Transverse colon (tissue), 4 donors: ENCODE measurements at regions not wholly inside any gene's neighbourhood (a gene's known extent, or its start where the extent isn't known, plus 50 kb on each side); places are given as distances from the start of the nearest gene placed in this dataset.

Experiments
- DNase-seq: peaks from one replicate; pipeline ENCODE4 v3.0.0-alpha.2; 2019
- H3K27ac ChIP-seq, 4 donors: fragments of 200-600 bp; sonication (generic); 2 replicates each; pipeline ENCODE4 v1.5.1; 2016 to 2018; ENCODE audit warnings: inconsistent platforms in 4 of 4
- H3K27me3 ChIP-seq: fragments of 200-600 bp; sonication (generic); 2 replicates; pipeline ENCODE4 v1.5.1; 2017; ENCODE audit warnings: inconsistent platforms
- H3K36me3 ChIP-seq, 4 donors: fragments of 200-600 bp; sonication (generic); 2 replicates each; pipeline ENCODE4 v1.5.1; 2017 to 2019; ENCODE audit warnings: inconsistent platforms in 4 of 4
- H3K4me1 ChIP-seq, 4 donors: fragments of 200-600 bp; sonication (generic); 2 replicates each; pipeline ENCODE4 v1.5.1; 2017 to 2020; ENCODE audit warnings: inconsistent platforms in 4 of 4
- H3K4me3 ChIP-seq, 4 donors: fragments of 200-600 bp; sonication (generic); 1 replicate in 1 of 4; 2 replicates in 3 of 4; pipeline versions ENCODE4 v1.5.1 to v1.6.1; 2017 to 2019; ENCODE audit warnings: inconsistent platforms in 4 of 4
- H3K9me3 ChIP-seq, 2 donors: fragments of 200-600 bp; sonication (generic); 2 replicates each; pipeline ENCODE4 v1.5.1; 2017 to 2019; ENCODE audit warnings: inconsistent platforms in 2 of 2
- EP300 ChIP-seq: sonication (generic); formaldehyde crosslinking; IDR thresholded peaks from one replicate; pipeline ENCODE4 v1.6.1; 2017; ENCODE audit warnings: antibody characterized with exemption, low read depth
- POLR2A ChIP-seq: fragments of 450-650 bp; IDR thresholded peaks from one replicate; pipeline ENCODE4 v1.6.1; 2016; ENCODE audit warnings: antibody characterized with exemption, mild to moderate bottlenecking, moderate library complexity
- POLR2AphosphoS5 ChIP-seq, 3 donors: sonication (generic); formaldehyde crosslinking; IDR thresholded peaks; one replicate each; pipeline ENCODE4 v1.6.1; 2016; ENCODE audit warnings: antibody characterized with exemption in 3 of 3
- WGBS, 2 donors: methylation state at CpG; one replicate each; pipeline ENCODE4 v1.1.5; 2018; ENCODE audit warnings: low coverage in 1 of 2; 5-methylcytosine and 5-hydroxymethylcytosine counted together
- in situ Hi-C, 4 donors: fragments of 200-750 bp; cut with MboI; loops; one replicate each; pipeline versions ENCODE4 v1.15.0 to v1.15.1; 2017; ENCODE audit warnings: low sequenced_read_pairs in 3 of 4, low pct_ligation_motif_present in 1 of 4, low pct_unique_long_range_greater_than_20kb in 1 of 4
- intact Hi-C: fragments of 100-400 bp; cut with DNase I; formaldehyde crosslinking; loops from one replicate; pipeline ENCODE4 v1.15.1; 2023; ENCODE audit warnings: low total_unique reads
- TF ChIP-seq, protein P1 (sequence below), 5 experiments: fragments of 200-600 bp in 3 of 5; fragments of 450-650 bp in 2 of 5; sonication (generic) in 3 of 5; IDR thresholded peaks; 1 replicate in 2 of 5; 2 replicates in 3 of 5; pipeline ENCODE4 v1.5.1; 2016 to 2017; ENCODE audit warnings: antibody characterized with exemption in 5 of 5, inconsistent platforms in 3 of 5, mild to moderate bottlenecking in 2 of 5, moderate library complexity in 1 of 5

DNA sequence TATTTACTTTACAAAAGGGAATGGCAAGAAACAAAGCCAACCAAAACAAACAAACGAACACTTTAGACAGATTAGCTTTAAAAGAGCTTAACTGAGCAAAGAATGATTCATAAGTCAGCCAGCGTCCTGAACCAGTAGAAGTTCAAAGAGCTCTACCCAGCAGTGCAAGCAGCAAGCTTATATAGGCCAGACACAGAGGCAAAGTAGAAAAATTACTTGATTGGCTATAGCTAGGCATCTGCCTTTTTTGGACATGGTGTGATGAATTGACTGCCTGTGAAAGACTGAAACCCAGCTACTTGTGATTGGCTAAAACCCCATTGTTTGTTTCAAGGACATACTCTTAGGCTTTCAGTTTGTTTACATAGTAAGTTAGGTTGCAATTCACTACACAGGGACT lies 2120.0 kb upstream of the RAG2 start:
- intact Hi-C loops (no loop called here), in situ Hi-C loops (no loop called here)
- 41 to 47% methylated on average over 2 of the region's 2 CpGs for WGBS, 2 donors
- Histone ChIP-seq H3K36me3 (no peaks in the 10 kb centered on the region), H3K9me3 (no peaks in the 10 kb centered on the region), H3K27ac (no peak overlapping the region), H3K4me1 (no peaks in the 10 kb centered on the region), H3K4me3 (no peak overlapping the region), H3K27me3 (no peaks in the 10 kb centered on the region)
- no peak for TF ChIP-seq POLR2A
- TF ChIP-seq, protein P1, sequence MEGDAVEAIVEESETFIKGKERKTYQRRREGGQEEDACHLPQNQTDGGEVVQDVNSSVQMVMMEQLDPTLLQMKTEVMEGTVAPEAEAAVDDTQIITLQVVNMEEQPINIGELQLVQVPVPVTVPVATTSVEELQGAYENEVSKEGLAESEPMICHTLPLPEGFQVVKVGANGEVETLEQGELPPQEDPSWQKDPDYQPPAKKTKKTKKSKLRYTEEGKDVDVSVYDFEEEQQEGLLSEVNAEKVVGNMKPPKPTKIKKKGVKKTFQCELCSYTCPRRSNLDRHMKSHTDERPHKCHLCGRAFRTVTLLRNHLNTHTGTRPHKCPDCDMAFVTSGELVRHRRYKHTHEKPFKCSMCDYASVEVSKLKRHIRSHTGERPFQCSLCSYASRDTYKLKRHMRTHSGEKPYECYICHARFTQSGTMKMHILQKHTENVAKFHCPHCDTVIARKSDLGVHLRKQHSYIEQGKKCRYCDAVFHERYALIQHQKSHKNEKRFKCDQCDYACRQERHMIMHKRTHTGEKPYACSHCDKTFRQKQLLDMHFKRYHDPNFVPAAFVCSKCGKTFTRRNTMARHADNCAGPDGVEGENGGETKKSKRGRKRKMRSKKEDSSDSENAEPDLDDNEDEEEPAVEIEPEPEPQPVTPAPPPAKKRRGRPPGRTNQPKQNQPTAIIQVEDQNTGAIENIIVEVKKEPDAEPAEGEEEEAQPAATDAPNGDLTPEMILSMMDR (IDR thresholded peaks at IDR 0.05): no peak
- no peak for TF ChIP-seq POLR2AphosphoS5 (IDR thresholded peaks at IDR 0.05)
- no peak for TF ChIP-seq EP300
- no peak for DNase-seq

- Histone ChIP-seq H3K4me1 (no peaks in the 10 kb centered on the region), H3K27me3 (no peaks in the 10 kb centered on the region), H3K27ac (no peak overlapping the region), H3K36me3 (no peaks in the 10 kb centered on the region), H3K4me3 (no peak overlapping the region), H3K9me3 (no peaks in the 10 kb centered on the region)
- DNase-seq: no peak
- intact Hi-C loops: no loop called here
- TF ChIP-seq EP300 (no peak), POLR2A (no peak), POLR2AphosphoS5 (IDR thresholded peaks at IDR 0.05) (no peak)
- TF ChIP-seq, protein P1 (IDR thresholded peaks at IDR 0.05): no peak
- in situ Hi-C loops: no loop called here
Measured at GRCh38 chr11:38711110-38711509, 2113.1 kb upstream of the RAG2 start.

GRCh38 chr11:38710262-38710661 lies 2112.2 kb upstream of the RAG2 start:
- Histone ChIP-seq H3K27me3 (no peaks in the 10 kb centered on the region), H3K36me3 (no peaks in the 10 kb centered on the region), H3K4me1 (no peaks in the 10 kb centered on the region), H3K27ac (no peak overlapping the region), H3K4me3 (no peak overlapping the region), H3K9me3 (no peaks in the 10 kb centered on the region)
- in situ Hi-C loops: no loop called here
- TF ChIP-seq, protein P1 (IDR thresholded peaks at IDR 0.05): no peak
- TF ChIP-seq EP300 (no peak), POLR2A (no peak), POLR2AphosphoS5 (IDR thresholded peaks at IDR 0.05) (no peak)
- intact Hi-C loops: no loop called here
- no peak for DNase-seq
- WGBS, 2 donors: 74 to 75% methylated on average over 5 of the region's 5 CpGs

DNA sequence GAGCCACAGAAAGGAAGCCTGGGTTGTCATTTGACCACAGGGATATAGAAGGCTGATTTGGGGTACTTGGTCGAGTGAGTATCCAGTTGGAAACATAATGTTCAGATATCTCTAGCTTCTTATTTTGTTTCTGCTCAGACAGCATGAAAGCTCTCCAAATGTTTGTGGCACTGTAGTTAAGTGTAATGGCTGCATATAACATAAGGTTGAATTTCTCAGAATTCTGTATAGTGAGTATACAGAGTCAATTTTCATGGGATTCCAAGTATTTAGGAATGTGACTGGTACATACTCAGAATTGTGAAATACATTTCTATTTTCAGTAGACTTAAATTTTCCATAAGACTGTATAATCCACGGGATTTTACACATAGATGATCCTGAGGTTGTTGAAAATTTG lies 2102.1 kb upstream of the RAG2 start:
- no peak overlapping the region for H3K27ac ChIP-seq

More for the DNA sequence above, 2102.1 kb upstream of the RAG2 start:
- no peak for DNase-seq
- Histone ChIP-seq H3K36me3 (no peaks in the 10 kb centered on the region), H3K9me3 (no peaks in the 10 kb centered on the region), H3K4me1 (no peaks in the 10 kb centered on the region), H3K27me3 (no peaks in the 10 kb centered on the region), H3K4me3 (no peak overlapping the region)
- intact Hi-C loops (no loop called here), in situ Hi-C loops (no loop called here)
- WGBS, 2 donors: 41 to 51% methylated on average over 2 of the region's 2 CpGs
- TF ChIP-seq, protein P1 (IDR thresholded peaks at IDR 0.05): no peak
- TF ChIP-seq POLR2A: no peak
- no peak for TF ChIP-seq POLR2AphosphoS5 (IDR thresholded peaks at IDR 0.05)
- TF ChIP-seq EP300: no peak
